Tibial nerve (tissue), 4 donors: ENCODE measurements at regions not wholly inside any gene's neighbourhood (a gene's known extent, or its start where the extent isn't known, plus 50 kb on each side); places are given as distances from the start of the nearest gene placed in this dataset.

Experiments used
- DNase-seq, 2 donors: peaks; one replicate each; pipeline ENCODE4 v3.0.0-alpha.2; 2019; ENCODE audit warnings: low spot score in 2 of 2
- H3K27ac ChIP-seq, 4 donors: fragments of 200-600 bp; sonication (generic) in 3 of 4; one replicate each; pipeline ENCODE4 v1.5.1; 2017 to 2019; ENCODE audit warnings: mild to moderate bottlenecking in 1 of 4
- H3K27me3 ChIP-seq, 2 donors: fragments of 200-600 bp; sonication (generic) in 1 of 2; one replicate each; pipeline versions ENCODE4 v1.5.1 to v1.6.0; 2017 to 2019
- H3K36me3 ChIP-seq, 3 donors: fragments of 200-600 bp; sonication (generic); one replicate each; pipeline ENCODE4 v1.5.1; 2018 to 2019
- H3K4me1 ChIP-seq, 4 donors: fragments of 200-600 bp; sonication (generic) in 3 of 4; one replicate each; pipeline ENCODE4 v1.5.1; 2017 to 2019
- H3K4me3 ChIP-seq, 4 donors: fragments of 200-600 bp; sonication (generic) in 3 of 4; one replicate each; pipeline ENCODE4 v1.5.1; 2017 to 2019; ENCODE audit warnings: mild to moderate bottlenecking in 1 of 4, moderate library complexity in 1 of 4
- H3K9me3 ChIP-seq, 4 donors: fragments of 200-600 bp; sonication (generic) in 3 of 4; one replicate each; pipeline ENCODE4 v1.5.1; 2017 to 2019
- EP300 ChIP-seq, 2 donors: sonication (generic); formaldehyde crosslinking; IDR thresholded peaks; one replicate each; pipeline ENCODE4 v1.6.1; 2017; ENCODE audit warnings: antibody characterized with exemption in 2 of 2, mild to moderate bottlenecking in 1 of 2
- POLR2A ChIP-seq, 2 donors: fragments of 450-650 bp; IDR thresholded peaks; one replicate each; pipeline ENCODE4 v1.6.1; 2017; ENCODE audit warnings: antibody characterized with exemption in 2 of 2, mild to moderate bottlenecking in 2 of 2, moderate library complexity in 2 of 2
- WGBS, 2 donors: methylation state at CpG; one replicate each; pipeline ENCODE4 v1.1.5; 2018; 5-methylcytosine and 5-hydroxymethylcytosine counted together
- TF ChIP-seq, protein P1 (sequence below), 5 experiments: fragments of 200-600 bp in 3 of 5; fragments of 450-650 bp in 2 of 5; sonication (generic) in 3 of 5; IDR thresholded peaks; one replicate each; pipeline ENCODE4 v1.5.1; 2016 to 2019; ENCODE audit warnings: antibody characterized with exemption in 5 of 5, mild to moderate bottlenecking in 3 of 5, moderate library complexity in 2 of 5

DNA sequence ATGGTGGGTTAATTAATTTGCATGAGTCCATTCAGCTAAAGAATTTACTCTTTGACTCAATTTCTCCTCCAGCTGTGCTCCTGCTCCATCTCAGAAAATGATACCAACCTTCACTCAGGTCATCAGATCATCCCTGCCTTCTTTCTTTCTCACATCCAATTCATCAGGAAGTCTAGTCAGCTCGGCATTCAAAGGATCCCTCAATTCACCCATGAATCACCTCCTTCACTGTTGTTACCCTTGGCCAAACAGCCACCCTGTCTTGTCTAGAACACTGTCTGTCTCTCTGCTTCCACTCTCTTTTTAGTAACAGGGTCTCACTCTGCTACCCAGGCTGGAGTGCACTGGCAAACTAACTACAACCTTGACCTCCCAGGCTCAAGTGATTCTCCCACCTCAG is 337.4 kb upstream of the SFRP2 start:
- no peaks in the 10 kb centered on the region for H3K27me3 ChIP-seq
- DNase-seq: no peak
- no peaks in the 10 kb centered on the region for H3K4me1 ChIP-seq
- peaks cover 0 to 10% (median 0%) of the 10 kb centered on the region in 4 donors for H3K9me3 ChIP-seq
- no peak overlapping the region for H3K4me3 ChIP-seq
- 80 to 85% methylated on average over 1 of the region's 1 CpG for whole genome bisulfite sequencing, 2 donors
- H3K36me3 ChIP-seq: no peaks in the 10 kb centered on the region
- TF ChIP-seq EP300 (IDR thresholded peaks at IDR 0.05): no peak
- H3K27ac ChIP-seq: no peak overlapping the region

GRCh38 chr4:154125340-154125739 is 336.5 kb upstream of the SFRP2 start:
- H3K4me3 ChIP-seq: no peak overlapping the region
- TF ChIP-seq, protein P1, sequence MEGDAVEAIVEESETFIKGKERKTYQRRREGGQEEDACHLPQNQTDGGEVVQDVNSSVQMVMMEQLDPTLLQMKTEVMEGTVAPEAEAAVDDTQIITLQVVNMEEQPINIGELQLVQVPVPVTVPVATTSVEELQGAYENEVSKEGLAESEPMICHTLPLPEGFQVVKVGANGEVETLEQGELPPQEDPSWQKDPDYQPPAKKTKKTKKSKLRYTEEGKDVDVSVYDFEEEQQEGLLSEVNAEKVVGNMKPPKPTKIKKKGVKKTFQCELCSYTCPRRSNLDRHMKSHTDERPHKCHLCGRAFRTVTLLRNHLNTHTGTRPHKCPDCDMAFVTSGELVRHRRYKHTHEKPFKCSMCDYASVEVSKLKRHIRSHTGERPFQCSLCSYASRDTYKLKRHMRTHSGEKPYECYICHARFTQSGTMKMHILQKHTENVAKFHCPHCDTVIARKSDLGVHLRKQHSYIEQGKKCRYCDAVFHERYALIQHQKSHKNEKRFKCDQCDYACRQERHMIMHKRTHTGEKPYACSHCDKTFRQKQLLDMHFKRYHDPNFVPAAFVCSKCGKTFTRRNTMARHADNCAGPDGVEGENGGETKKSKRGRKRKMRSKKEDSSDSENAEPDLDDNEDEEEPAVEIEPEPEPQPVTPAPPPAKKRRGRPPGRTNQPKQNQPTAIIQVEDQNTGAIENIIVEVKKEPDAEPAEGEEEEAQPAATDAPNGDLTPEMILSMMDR (IDR thresholded peaks at IDR 0.05): no peak
- TF ChIP-seq POLR2A (IDR thresholded peaks at IDR 0.05): no peak
- no peak for TF ChIP-seq EP300 (IDR thresholded peaks at IDR 0.05)
- H3K36me3 ChIP-seq: no peaks in the 10 kb centered on the region
- no peaks in the 10 kb centered on the region for H3K27me3 ChIP-seq
- no peak for DNase-seq
- no peaks in the 10 kb centered on the region for H3K4me1 ChIP-seq
- H3K9me3 ChIP-seq: peaks cover 0 to 10% (median 0%) of the 10 kb centered on the region in 4 donors
- 85 to 91% methylated on average over 3 of the region's 3 CpGs for WGBS, 2 donors
- no peak overlapping the region for H3K27ac ChIP-seq

DNA sequence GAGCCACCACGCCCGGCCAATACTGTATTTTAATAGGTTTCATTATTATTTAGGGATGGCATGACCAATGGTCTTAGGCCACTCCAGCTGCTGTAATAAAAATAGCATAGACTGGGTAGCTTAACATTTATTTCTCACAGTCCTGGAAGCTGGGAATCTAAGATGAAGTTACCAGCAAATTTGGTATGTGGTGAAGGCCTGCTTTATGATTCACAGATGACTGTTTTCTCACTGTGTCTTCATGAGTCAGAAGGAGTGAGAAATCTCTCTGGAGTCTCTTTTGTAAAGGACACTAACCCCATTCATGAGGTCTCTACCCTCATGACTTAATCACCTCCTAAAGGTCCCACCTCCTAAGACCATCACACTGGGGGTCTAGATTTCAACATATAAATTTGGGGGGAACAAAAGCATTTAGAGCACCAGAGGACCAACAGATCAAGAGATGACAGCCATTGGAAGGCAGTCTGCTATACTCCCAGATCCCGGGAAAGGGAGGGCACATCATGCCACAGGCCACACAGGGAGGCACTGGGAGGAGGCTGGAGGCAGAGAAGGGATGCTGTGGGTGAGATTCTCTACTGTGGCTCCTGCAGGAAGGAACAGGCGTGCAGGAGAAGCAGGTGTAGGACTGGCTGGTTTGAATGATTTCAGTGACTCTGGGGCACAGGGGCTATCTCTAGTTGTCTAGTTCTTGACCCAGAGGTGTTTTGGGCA is 335.8 kb upstream of the SFRP2 start:
- Histone ChIP-seq H3K27me3 (no peaks in the 10 kb centered on the region), H3K27ac (no peak overlapping the region), H3K36me3 (no peaks in the 10 kb centered on the region), H3K4me1 (no peaks in the 10 kb centered on the region), H3K9me3 (peaks cover 0 to 10% (median 0%) of the 10 kb centered on the region in 4 donors), H3K4me3 (no peak overlapping the region)
- no peak for DNase-seq
- no peak for TF ChIP-seq EP300 (IDR thresholded peaks at IDR 0.05)
- 58 to 62% methylated on average over 4 of the region's 4 CpGs for WGBS, 2 donors

DNA sequence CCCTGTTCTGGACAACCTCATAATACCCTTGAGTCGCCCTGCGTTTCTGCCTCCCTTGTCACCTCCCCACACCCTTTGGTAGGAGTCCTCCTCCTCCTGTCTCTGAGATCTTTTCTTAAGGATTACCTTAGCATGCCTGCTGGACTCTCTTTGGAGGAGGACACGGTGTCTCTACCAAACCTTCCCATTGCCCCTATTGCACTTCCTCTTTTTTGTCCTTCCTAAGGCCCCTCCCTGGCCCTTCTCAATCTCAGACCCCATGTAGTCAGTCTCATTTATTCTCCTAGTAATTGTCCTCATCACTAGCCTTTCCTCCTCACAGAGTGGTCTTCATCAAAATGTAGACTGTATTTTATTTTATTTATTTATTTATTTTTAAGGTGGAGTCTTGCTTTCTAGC is 335.0 kb upstream of the SFRP2 start:
- Histone ChIP-seq H3K36me3 (no peaks in the 10 kb centered on the region), H3K4me1 (no peaks in the 10 kb centered on the region), H3K4me3 (no peak overlapping the region), H3K27me3 (no peaks in the 10 kb centered on the region), H3K9me3 (peaks cover 0 to 10% (median 0%) of the 10 kb centered on the region in 4 donors), H3K27ac (no peak overlapping the region)
- DNase-seq: no peak
- 89% methylated on average over 3 of the region's 3 CpGs for WGBS, 2 donors
- TF ChIP-seq, protein P1 (IDR thresholded peaks at IDR 0.05): no peak
- no peak for TF ChIP-seq POLR2A (IDR thresholded peaks at IDR 0.05)
- no peak for TF ChIP-seq EP300 (IDR thresholded peaks at IDR 0.05)

- DNase-seq: no peak
- Histone ChIP-seq H3K27ac (no peak overlapping the region), H3K27me3 (no peaks in the 10 kb centered on the region), H3K4me1 (no peaks in the 10 kb centered on the region), H3K36me3 (no peaks in the 10 kb centered on the region), H3K9me3 (no peaks in the 10 kb centered on the region), H3K4me3 (no peak overlapping the region)
- no peak for TF ChIP-seq EP300 (IDR thresholded peaks at IDR 0.05)
- TF ChIP-seq, protein P1 (IDR thresholded peaks at IDR 0.05): no peak
- no peak for TF ChIP-seq POLR2A (IDR thresholded peaks at IDR 0.05)
- 58 to 63% methylated on average over 4 of the region's 4 CpGs for WGBS, 2 donors
These were observed 331.9 kb upstream of the SFRP2 start for GRCh38 chr4:154120690-154121345.

DNA sequence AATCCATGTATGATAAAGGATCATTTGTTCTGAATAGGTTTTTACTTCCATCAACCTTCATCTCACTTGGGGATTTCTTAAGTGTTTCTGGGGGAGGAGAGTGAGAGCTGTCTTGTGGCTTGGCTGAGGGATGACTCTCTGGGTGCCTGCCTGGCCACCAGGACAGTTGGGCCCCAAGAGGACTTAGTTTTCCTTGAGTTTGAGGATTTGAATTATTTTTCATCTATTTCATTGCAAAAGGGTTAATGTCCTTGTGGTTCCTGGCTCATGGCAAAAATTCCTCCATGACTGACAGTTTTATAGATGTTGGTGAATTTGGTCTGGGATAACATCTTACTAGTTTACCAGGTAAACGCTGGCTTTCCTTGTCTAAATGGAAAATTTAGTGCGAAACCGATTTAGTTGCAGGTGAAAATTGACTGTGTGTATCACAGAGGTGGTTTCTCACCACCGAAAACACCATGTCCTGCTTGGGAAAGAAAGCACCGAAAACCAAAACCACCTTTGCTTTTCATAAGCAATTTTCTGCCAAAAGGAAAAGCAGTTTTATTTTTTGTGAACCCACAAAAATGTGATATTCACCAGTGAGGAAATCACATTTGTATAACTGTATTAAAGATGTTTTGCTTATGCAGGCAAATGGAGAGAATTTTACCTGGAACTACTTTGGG is 331.3 kb upstream of the SFRP2 start:
- H3K4me3 ChIP-seq: no peak overlapping the region
- H3K27ac ChIP-seq: no peak overlapping the region
- H3K36me3 ChIP-seq: no peaks in the 10 kb centered on the region
- H3K9me3 ChIP-seq: no peaks in the 10 kb centered on the region
- no peaks in the 10 kb centered on the region for H3K27me3 ChIP-seq
- H3K4me1 ChIP-seq: no peaks in the 10 kb centered on the region
- DNase-seq: no peak
- WGBS, 2 donors: 78 to 79% methylated on average over 5 of the region's 5 CpGs
- TF ChIP-seq, protein P1 (IDR thresholded peaks at IDR 0.05): no peak
- TF ChIP-seq POLR2A (IDR thresholded peaks at IDR 0.05): no peak
- TF ChIP-seq EP300 (IDR thresholded peaks at IDR 0.05): no peak
